ENCODE measurements at regions not wholly inside any gene's neighbourhood (a gene's known extent, or its start where the extent isn't known, plus 50 kb on each side); places are given as distances from the start of the nearest gene placed in this dataset.

DNA sequence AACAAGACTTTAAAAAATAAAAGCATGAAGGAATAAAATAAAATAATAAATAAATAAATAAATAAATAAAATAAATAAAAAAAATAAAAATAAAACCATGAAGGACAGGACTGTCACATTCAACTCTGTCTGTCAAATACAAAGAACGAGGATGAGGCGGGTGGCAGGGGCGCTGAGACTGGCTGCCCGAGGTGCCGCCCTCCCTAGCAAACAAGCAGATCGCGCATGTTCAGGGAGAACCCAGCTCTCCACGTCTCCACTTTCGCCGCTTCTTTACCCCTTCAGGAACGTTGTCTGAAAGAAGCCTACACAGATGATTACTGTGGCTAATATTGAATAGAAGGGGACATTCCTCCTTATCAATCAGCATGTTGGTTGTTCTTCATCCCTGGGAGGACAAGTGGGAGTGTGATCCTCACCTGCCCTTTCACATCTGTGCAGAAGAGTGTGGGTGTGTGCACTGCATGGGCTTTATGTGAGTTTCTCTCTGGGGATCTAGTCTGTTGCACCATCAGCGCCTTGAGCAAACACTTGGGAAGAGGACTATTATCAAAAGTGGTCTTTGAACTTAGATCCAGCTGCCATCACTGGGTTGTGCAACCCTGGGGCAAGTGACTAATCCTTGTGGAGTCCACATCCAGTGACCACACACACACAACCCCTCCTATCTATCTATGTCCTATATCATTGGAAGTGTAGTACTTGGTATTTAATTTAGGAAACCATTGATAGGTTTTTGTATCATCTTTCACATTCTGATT is 399.2 kb downstream of the IRX2 start:
- TF ChIP-seq POLR2A (IDR thresholded peaks at IDR 0.05) = no peak
- TF ChIP-seq, protein P1, sequence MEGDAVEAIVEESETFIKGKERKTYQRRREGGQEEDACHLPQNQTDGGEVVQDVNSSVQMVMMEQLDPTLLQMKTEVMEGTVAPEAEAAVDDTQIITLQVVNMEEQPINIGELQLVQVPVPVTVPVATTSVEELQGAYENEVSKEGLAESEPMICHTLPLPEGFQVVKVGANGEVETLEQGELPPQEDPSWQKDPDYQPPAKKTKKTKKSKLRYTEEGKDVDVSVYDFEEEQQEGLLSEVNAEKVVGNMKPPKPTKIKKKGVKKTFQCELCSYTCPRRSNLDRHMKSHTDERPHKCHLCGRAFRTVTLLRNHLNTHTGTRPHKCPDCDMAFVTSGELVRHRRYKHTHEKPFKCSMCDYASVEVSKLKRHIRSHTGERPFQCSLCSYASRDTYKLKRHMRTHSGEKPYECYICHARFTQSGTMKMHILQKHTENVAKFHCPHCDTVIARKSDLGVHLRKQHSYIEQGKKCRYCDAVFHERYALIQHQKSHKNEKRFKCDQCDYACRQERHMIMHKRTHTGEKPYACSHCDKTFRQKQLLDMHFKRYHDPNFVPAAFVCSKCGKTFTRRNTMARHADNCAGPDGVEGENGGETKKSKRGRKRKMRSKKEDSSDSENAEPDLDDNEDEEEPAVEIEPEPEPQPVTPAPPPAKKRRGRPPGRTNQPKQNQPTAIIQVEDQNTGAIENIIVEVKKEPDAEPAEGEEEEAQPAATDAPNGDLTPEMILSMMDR (IDR thresholded peaks at IDR 0.05) = no peak

Measured in body of pancreas (tissue), 4 donors.